ENCODE measurements at regions not wholly inside any gene's neighbourhood (a gene's known extent, or its start where the extent isn't known, plus 50 kb on each side); places are given as distances from the start of the nearest gene placed in this dataset.

DNA sequence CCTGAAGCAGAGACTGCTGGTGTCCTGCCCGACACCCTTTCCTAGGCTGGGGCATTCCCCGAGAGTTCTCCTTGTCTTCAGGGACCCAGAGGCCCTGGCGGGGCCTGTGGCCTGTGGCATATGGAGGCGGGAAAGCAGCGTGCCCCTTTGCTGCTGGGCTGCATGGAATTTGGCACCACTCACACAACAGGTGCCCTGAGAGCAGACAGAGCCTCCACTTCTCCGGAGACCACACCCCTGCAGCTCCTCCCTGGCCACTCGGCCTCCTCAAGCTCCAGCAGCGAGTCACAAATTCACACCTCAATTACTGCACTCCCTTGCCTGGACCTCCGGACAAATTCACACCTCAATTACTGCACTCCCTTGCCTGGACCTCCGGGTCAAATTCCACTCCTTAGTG is 1375.2 kb downstream of the TBC1D22A start:
- no peak for DNase-seq (ENCODE audit: low spot score)

DNA sequence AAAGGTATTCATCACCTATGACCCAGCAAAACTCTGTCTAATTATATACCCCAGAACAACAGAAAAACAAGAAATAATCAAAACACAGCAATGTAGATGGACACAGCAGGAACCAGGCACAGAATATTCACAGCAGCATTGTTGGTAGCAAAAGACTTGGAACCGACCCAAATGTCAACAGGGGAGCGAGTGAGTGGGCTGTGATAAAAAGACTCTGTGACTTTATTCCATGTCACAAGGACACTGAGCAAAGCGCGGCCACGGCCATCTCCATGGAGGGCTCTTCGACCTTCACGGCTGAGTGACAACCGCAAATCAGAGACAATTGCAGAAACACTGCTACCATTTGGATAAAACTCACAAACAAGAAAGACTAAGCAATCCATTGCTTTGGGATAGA is 1373.1 kb downstream of the TBC1D22A start:
- DNase-seq (ENCODE audit: low spot score) = no peak

DNA sequence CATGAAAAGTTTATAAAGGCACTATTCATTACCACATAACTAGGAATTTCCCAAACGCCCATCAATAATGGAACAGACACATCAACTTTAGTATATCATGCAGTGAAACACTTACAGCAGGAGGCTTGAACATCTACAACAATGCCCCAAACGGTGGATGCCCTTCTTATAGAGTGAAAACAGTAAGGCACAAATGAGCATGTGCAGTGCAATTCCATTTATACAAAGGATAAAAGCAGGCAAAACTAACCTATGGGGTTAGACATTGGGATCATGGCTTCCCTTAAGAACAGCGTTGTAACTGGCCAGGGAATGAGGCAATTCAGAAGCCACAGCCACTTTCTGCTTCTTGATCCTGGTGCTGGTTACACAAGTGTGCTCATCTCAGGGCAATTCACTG is 1363.0 kb downstream of the TBC1D22A start:
- no peak for DNase-seq (ENCODE audit: low spot score)

DNA sequence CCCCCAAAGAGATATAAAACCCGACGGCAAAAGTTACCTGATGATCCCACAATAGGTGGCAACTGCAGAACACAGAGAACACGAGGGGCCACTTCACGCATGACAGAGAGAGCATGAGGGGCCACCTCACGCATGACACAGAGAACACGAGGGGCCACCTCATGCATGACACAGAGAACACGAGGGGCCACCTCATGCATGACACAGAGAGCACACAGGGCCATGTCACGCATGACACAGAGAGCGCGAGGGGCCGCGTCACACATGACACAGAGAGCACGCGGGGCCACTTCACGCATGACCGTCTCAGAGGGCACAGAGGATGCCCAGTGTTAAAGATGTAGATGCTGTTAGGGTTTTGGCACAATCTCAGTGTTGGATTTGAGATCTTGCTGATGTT is 1359.5 kb downstream of the TBC1D22A start:
- DNase-seq (ENCODE audit: low spot score) = no peak

DNA sequence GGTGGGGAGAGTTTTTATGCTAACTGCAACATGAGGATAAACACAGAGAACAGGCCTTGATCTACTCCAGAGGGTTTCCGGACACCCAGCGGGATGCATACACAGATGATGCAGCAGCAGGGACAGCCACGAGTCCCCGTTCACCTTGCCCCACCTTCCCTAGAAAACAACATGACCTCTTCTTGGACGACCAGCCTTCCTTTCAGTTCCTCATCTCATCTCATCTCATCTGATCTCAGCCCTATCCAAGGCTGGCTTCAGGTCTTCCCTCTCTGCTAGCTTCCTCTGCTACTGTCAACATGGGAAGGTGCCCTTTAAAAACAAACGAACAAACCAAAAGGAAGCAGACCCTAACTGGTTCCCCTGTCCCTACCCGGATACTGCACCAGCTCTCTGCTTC is 1356.2 kb downstream of the TBC1D22A start:
- no peak for DNase-seq (ENCODE audit: low spot score)

DNA sequence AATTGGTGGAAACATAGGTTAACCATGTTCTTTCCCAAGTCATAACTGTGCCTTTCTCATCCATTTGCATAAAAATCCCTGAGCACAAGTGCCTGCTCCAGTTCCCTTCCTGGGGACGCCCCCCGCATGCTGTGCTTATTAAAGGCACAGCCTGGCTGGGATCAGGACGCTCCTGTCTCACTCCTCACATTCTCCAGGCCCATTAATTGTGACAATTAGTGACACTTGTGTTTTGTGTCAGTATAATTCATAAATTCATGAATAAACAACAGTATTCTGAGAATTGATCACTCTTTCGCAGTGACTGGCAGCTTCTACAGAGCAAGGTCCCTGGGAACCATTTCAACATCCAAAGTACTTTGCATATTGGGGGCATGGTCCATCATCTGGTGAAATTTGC is 1354.4 kb downstream of the TBC1D22A start:
- DNase-seq (ENCODE audit: low spot score) = no peak

DNA sequence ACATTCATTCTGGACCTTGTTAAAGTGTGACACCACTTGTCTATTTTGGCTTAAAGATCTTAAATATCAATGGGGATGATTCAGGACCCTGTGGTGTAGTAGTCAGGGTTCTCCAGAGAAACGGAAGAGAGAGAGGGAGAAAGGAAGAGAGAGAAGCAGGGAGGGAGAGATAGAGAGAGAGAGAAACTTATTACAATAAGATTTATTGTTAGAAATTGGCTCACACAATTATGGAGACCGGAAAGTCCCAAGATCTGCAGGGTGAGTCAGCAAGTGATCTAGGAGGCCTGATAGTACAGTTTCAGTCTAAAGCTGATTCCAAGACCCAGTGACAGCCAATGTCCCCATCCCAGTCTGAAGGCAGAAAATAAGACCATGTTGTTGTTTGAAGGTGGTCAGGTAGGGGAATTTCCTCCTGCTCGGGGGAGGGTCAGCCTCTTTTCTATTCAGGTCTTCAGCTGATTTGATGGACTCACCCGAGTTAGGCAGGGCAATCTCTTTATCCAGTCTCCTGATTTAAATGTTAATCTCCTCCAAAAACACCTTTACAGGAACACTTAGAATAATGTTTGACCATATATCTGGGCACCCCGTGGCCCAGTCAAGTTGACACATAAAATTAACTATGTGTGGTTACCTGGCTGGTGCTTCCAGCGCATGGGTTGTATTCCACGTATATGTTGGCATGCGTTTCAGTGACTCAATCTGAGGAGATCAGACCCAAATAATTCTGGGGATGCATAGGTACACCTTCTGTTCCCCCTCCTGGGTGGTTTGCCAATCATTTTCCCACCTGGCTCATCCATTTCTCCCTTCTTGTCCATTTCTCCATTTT is 1350.5 kb downstream of the TBC1D22A start:
- no peak for DNase-seq (ENCODE audit: low spot score)

DNA sequence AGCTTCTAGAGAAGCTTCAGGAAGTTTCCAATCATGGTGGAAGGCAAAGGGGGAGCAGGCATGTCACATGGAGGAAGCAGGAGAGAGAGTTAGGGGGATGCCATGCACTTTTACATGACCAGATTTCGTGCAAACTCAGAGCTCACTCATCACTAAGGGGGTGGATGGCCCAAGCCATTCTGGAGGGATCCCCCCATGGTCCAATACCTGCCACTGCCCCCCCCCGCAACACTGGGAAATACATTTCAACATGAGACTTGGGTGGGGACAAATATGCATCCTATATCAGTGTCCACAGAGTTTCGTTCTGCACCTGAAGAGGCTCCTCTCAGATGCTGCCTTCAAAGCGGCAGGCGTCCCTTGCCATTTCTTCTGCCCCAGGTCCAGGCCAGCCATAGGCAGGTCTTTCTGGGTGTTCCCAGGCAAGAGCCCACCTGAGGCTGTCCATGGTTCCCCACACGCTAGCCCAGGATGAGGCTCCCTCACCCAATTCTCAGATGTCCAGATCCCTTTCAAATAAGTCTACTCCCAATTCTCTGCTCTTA is 1344.3 kb downstream of the TBC1D22A start:
- no peak for DNase-seq (ENCODE audit: low spot score)

DNA sequence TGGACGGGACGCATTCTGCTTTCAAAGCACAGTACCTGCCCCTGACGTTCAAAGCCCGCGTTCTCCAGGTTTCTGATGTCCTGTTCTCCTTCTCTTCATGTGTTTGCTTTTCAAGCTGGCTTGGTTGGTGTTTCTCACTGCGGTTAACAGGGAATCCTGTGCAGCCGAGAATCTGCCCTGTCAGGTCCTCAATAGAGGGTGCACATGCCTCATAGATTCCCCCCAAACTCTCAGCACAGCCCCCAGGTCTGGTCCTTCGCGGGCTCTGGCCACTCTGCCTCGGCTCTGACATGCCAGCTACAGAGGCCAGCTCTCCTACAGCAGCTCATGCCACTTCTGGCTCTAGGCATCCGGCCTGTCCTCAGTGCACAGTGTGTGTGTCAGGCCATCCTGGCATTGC is 1343.8 kb downstream of the TBC1D22A start:
- no peak for DNase-seq (ENCODE audit: low spot score)

DNA sequence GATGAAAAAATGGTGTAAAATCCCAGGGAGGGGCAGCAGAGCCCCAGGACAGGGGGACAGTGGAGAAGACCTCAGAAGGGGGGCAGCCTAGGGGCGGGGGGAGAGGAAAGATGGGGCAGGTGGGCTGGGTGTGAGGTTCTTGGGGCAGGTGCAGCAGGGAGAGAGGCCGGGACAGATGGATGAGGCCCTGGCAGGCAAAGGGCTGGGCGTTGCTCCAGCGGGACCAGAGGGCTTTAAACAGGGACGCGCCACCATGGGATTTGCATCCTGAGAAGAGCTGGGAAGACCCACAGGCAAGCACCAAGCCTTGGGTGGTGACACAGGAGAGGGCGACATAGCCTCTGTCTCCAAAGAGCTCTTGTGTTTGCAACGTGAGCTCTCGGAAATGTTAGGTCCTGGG is 1342.8 kb downstream of the TBC1D22A start:
- no peak for DNase-seq (ENCODE audit: low spot score)

DNA sequence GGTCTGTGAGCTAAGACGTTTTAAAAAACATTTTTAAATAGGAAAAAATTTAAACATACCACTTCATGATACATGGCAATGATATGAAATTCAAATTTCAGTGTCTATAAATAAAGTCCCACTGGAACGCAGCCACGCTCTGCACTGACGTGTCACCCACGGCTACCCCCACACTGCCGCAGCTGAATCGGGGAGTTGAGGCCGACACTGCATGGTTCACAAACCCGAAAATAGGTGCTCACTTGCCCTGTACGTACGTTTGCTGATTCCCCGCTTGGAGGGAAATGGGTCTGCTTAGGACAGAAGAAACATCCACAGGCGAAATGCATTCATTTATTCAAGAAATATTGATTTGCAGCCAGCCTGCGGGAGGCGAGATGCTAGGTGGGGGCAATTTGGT is 1342.3 kb downstream of the TBC1D22A start:
- no peak for DNase-seq (ENCODE audit: low spot score)

DNA sequence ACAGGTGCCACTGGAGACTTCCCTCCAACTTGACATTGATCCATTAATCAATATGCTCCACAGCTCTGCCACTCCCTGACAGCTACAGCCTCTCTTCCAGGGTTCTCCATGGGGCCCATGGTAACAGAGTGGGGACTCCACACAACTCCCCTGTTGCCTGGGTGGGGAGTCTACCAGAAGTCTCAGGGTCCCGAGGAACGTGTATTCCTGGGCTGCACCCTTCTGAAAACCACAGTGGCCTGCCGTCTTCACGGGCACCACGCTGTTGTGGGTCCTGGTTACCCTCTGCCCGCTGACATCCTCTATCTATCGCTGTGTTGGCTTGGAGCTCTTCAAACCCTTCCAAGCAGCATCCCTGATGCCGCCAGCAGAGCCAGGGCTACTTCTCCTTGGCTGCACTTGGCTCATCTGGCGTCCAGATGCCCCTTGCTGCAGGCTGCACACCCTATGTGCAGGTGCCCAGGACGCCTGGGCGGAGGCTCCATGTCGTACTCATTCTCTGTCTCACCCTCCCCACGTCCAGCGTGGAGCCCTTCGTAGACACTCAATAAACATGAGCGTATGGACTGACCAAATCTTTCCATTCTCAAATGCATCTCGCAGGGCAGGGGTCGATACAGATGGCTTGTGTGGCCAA is 1341.8 kb downstream of the TBC1D22A start:
- DNase-seq (ENCODE audit: low spot score) = no peak

DNA sequence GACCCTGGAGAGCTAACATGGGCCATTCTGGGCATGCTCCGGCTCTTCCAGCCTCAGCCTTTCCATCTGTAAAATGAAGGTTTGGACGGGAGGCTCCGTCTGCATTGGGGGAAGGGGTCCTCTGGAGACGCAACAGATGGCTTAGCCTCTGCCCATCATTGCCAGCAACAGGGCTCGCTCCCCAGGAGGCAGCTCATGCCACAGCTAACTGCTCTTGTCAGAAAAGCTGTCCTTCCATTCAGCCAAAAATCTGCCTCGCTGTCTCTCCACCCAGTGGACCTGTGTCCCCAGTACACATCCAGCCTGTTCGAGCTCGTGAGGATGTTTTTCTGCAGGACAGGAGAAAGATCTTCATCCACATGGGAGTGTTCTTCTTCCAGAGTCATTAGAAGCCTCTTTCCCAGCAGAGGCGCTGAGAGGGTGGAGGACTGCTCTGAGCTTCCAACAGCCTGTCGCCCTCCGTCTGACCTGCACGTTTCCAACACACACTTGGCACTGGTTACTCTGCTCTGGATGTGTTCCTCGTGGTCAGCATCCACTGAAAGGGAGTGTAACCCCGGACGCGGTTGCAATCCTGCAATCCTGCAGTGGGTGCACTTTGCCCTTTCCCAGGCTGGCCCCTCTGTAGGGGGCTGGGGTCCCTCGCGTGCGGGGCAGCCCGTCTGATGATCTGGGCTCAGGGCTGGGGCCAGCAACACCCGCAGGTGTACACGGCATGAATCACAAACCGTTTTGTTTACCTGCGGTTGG is 1340.9 kb downstream of the TBC1D22A start:
- DNase-seq (ENCODE audit: low spot score) = no peak

DNA sequence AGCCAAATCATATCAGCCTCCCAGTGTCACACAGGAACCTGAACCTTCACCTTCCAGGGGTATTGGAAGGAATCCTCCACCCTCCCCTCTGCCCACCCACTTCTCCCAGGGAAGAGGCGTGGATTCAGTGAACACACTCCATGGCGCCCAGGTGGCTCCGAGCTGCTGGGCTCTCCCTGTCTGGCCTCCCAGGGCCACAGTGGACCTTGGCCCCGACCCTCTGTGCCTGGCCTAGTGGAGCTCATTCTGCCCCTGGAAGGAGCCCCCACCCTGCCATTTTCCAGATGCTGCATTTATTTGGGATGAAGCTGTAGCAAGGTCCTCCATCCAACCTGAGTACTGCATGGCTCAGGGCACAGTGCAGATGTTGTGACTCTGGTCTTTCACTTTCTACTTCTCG is 1340.1 kb downstream of the TBC1D22A start:
- no peak for DNase-seq (ENCODE audit: low spot score)

DNA sequence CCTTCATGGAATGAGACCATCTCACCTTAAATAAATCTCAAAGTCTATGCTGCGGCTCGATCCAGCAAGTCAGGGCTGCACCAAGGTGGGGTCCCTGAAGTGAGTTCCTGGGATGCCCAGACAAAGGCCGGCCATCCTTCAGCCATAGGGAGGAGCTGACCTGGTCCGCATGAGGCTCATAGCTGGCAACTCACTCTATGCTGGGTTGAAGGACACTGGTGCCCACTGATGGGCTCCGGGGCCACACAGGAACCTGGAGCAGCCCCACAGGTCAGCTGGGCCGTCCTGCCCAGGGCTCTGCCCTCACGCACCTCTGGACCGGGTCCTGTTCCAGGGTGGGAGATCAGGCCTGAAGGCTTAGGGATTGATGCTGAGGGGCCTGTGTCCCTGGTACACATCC is 1339.3 kb downstream of the TBC1D22A start:
- DNase-seq (ENCODE audit: low spot score) = no peak

DNA sequence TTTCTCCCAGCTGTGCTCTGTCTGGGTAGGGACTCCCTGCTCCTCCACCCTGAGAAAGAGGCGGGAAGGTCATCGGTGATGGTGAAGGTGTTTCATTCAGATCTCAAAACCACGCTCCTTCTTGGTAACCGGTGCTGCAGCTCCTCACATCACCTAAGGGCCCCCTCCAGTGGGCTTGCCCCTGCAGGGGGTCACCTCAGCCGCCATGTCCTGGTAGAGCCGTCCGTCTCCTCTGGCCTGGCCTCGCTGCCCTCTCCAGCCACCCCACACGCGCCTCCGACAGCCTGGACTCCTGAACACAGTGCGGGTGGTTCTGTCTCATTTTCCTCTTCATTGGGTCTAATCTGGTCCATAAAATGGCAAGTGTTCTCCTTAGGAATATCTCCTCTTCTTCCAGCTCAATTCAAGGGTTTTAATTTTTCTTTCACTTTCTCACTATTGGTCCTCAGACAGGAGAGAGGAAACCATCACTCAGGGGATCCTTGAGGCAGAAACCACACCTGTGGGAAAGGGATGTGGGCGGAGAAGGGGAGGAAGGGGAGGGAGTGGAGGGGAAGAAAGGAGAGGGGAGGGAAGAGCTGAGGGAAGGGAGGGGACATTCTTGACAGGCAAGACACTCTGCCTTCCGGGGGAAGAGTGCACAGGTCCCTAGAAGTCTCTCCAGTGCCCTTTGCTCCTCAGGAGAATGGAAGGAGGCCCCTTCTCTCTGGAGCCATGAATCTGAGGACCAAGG is 1338.4 kb downstream of the TBC1D22A start:
- no peak for DNase-seq (ENCODE audit: low spot score)

DNA sequence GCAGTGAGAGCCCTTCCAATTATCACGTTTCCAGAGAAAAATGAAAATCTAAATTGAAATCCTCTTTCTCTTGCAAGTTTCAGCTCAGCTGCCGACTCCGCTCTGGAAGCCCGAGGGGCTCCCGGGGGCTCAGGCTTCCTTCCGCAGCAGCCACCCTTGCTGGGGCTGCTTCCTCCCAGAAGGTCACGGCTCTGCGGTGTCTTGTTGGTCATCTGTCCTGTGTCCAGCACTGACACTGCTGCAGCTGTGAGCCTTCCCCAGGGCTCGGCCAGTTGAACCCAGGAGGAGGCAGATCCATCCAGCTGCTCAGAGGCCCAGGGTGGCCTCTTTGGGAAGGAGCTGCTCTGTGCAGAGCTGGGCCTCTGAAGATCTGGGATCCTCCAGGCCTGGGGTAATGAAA is 1337.2 kb downstream of the TBC1D22A start:
- no peak for DNase-seq (ENCODE audit: low spot score)

DNA sequence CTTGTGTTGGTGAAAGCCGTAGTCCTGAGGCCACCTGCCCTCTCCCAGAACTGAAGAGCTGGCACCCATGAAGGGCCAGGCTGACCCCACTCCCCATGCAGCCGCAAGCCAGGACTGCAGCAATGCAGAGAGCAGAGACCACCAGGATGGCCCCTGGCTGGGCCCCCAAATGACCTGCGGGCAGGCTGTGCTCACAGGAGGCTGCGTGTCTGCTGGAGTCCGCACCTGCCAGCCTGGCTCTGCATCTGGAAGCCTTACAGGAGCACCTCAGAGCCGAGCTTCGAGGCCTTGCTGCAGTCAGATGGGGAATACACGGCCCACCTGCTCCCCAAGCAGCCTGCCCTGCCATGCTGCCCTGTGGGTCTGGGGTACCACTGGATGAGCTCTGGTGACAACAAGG is 1336.8 kb downstream of the TBC1D22A start:
- no peak for DNase-seq (ENCODE audit: low spot score)

DNA sequence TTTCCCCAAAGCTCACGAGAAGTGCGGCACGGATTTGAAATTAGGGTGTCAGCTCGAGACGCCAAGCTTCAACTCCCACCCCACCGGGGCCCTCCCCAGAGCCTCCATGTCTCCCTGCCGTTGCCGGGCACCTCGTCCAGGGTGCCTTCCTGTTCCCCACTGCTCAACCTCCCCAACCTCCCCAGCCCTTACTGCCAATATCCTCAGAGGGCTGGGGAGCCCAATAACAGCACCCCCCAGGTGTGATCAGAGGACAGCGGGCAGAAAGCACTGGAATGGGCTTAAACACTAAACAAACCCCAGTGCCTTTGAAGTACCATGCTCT is 1336.4 kb downstream of the TBC1D22A start:
- DNase-seq (ENCODE audit: low spot score) = no peak

DNA sequence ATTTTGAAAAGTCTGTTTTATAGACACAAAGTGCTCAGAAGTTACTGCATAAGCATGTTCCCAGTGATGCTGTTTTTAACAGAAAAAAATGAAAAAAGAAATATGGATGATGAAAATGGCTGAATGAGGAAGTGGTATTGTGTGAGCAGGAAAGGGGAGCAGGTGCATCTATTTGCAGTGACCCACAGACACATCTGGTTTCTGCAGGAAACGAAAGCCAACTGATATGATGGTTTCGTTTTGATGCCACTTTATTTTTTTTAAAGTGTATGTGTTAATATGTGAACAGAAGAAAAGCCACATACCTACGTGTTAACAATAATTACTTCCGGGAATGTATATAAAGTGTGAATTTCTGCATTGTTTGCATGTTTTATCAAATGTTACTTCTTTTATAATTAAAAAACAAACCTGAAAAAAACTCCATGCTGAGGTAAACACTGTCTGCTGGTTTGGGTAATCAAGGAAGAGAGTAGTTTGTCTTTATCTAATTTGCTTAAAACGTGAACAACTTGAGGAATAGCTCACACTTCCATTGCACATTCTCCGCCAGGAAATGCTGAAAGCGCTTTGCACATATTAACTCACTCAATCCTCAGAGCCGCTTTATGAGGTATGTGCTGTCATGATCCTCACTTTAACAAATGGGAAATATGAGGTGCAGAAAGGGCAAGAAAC is 1335.9 kb downstream of the TBC1D22A start:
- no peak for DNase-seq (ENCODE audit: low spot score)

DNA sequence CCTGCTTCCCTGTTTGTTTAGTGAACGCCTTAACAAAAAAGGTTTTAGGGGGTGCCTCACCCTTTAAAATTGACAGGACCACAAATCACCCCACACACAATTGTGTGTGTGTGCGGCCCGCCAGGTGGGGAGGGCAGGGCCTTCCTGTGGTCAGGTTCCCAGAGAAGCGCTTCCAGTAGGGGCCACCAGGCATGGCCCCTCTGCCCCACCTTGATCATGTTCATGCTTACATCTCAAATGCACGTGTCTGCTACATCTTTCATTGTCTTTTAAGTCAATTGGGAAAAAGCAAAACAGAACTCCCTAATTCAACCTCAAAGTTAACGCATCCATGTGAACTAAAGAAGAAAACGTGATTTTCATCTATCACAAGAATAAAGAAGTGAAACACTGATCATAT is 1335.3 kb downstream of the TBC1D22A start:
- no peak for DNase-seq (ENCODE audit: low spot score)
